Activated CD4-positive, alpha-beta T cell treated with anti-CD3 and anti-CD28 coated beads, Interleukin-2, amount 50 U/mL, for 4 hours (primary cell): ENCODE measurements at regions not wholly inside any gene's neighbourhood (a gene's known extent, or its start where the extent isn't known, plus 50 kb on each side); places are given as distances from the start of the nearest gene placed in this dataset.

Experiments used
- DNase-seq, 2 experiments: peaks; one replicate each; pipeline ENCODE4 v3.0.0-alpha.2; 2020

DNA sequence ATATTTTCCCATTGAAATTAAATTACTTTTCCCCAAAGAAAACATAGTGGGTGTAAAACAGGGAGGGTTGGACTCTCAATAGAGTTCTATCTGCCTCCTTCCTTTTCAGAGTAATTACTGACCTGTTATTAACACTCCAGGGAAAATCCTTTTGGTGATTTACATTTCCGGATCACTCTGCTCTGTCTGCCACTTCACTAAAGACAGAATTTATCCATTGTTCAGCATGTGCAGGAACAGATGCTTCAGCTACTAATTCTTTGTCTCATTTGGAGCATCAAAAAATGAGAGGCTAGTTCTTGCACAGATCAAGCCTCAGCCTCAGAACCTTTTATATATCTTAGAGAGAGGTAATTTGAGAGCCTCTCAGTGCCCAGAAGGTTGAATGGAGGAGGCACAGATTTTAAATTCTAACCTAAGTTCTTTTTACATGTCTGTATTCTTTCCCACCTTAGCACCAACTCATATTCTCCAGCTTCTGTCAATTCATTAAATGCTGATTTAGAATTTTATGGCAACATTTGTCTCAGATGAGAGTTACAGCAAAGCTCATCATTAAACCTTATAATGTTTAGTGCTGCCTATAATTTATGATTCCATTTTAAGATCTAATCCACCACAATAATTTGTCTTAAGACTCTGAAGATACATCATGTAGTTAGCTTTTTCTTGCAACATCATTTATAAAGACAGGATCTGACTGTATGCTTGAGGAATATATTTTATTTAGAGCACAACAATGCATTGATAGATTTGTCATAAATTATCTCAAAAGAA is 1494.4 kb downstream of the STIM2 start:
- DNase-seq = no peak

DNA sequence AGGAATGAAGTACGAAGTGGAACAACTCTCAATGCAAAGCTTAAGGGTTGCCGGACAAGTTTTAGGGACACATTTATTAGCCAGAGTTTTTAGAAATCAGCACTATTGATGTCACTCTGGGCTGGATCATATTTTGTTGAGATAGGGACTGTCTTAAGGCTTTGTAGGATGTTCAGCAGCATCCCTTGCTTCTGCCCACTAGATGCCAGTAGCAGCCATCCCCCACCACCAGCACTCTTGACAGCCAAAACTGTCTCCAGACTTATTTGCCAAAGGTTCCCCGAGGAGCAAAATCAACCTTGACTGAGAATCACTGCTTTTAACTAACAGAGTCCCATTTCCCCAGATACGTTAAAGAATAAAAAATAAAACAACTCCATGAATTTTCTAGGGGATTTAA is 1497.3 kb downstream of the STIM2 start:
- no peak for DNase-seq

DNA sequence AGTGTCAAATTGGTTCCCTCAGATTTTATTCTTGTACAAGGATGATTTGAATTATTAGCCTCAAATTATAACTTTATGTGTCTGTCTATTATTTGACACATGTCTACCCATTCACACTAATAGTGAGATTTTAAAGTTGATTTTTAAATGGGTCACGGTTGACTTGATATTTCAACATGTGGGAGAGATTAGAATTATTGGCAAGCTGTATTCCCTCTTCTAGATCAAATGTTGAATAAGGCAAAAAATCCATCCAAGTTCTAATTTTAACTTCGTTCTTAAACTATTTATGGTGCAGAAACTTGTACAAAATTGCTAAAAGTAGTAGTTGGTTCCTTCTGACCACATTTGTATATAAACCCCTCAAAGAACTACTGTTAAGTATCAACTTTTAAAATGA is 1498.0 kb downstream of the STIM2 start:
- DNase-seq = no peak

DNA sequence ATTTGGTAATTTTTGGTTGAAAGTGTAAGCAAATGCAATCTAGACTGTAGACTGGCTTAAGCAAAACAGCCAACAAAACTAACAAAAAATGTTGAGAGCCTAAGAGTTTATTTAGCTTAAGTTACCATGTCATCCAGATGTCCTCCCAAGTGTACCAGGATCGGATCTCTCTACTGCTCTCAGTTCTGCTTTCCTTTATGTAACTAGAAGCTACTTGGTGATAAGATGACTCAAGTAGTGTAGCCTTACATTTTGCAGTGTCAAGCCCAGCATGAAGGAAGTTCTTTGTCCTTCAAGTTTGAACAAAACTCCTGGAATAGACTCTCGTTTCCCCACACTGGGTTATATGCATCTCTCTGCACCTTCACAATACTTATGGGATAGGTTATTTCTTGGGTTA is 1500.0 kb downstream of the STIM2 start:
- DNase-seq = no peak

DNA sequence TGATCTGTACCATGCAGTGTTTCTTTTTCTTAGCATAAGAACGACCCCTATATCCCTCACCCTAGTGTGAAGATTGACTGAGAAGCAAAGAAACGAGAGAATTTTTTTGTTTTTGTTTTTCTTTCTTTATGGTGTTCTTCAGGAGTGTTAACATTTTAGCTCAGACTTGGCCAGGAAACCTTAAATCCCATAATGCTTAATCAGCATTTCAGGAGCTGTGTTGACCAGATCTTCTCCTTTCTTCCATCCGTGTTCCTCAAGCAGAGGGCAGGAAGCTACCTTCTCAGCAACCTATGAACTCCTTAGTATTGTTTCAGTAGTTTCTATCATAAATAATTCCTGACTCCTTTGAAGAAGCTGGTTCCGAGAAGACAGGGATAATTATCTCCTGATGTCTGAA is 1501.5 kb downstream of the STIM2 start:
- DNase-seq = no peak

DNA sequence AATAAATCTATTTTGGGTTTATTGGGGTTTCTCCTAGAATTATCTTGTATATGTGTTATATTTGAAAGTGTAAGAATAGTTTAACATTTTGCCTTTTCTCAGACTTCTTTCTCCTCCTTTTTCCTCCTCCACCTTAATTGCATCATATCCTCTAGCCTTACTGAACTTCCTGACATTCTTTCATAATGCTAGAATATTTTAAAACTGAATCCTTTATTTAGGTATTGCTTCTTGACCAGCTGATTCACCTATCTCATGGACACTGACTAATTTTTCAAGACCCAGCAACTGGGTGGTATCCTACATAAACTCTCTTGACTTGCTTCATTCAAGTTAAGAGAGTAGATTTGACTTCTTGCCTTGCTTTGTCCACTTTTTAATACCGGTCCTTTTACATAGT is 1508.9 kb downstream of the STIM2 start:
- no peak for DNase-seq

DNA sequence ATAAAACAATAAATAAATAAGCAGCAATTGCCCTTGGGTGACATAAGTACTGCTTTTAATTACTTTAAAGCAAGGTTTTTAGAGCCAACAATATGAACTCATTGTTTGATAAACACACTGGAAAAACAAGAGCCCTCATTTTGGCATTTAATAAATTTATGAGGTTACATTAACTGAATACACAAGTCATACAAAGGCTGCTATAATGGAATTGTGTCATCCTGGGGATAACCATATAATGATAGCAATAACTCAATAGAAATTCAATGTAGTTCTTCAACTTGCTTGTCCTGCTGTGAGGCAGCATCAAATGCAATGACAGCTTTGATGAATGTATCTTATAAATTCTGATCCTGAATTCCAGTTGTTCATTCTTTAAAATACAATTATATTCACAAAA is 1512.5 kb downstream of the STIM2 start:
- no peak for DNase-seq

DNA sequence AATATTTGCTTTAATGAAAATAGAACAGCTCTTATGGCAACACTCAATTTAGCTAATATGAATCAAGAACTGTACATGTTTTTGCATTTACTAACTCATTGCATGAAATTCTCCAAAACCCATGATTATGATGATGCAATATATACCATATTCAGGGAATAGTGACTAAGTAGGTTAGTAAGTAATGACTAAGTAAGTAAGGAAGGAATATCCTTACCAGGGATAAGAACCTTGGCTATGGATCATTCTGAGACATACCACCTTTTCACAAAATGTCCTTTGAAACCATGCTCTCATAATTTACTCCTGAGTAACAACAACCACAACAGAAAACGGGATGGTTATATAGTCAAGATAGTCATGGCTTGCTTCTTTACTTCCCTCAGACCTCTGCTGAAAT is 1513.0 kb downstream of the STIM2 start:
- no peak for DNase-seq

DNA sequence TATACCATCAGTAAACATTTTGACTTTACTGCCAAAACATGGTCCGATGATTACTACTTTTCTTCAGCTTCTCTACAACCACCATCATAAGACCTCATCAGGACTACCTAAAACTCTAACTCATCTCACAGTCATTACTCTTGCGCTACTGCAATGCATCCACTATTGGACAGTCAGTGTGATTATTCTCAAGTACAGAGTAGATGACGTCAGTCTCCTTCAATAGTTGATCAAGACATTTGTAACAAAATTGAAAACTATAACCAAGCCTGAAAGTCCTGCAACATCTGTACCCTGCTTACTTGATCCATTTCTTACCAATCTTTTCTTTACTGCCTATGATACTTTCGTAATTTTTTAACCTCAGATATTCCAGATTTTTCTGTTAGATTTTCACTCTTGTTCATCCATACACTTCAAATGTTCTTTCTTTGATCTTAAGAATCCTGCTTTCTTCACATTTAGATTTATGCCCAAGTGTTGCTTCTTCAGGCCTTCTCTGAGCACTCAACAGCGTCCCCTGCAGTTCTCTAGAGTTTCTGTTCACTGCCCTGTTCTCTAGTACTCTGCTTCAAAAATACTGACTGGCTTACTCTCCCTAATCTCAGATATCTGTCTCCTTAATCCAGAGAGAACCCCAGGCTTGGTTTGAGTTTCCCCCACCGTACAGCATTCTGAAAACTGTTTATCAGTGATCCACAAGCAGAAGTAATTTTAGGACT is 1517.6 kb downstream of the STIM2 start:
- DNase-seq = no peak

DNA sequence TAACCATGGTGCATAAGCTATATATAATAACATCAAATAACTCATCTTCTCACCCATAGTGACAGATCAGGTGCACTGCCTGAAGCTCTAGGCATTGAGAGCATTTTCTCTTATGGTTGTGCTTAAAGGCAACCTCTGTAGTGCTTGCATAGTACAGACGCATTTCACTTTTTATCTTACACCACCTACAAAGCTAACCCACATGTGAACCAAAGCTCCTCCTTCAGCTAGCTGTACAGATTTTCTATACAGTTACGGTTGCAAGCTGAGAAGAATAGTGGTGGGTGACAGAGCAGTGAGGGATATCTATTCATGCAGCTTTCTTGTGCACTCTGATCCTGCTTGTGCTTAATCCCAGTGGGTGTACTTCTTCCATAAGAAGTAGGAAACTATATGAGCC is 1525.2 kb downstream of the STIM2 start:
- no peak for DNase-seq

DNA sequence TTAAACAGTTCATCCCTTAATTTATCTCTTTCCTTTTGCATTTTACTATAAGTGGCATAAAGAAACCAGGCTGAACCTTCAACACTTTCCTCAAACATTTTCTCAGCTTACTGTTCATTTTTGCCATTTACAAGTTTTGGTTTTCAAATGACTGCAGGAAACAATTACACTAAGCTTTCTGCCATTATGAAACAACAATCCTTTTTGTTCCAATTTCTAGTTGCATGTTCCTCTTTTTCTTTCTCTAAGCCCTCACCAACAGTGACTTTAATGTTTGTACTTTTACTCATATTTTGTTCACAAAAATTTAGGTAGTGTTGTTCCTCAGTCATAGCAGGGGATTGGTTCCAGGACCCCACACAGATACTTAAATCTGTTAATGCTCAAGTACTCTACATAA is 1526.1 kb downstream of the STIM2 start:
- no peak for DNase-seq

DNA sequence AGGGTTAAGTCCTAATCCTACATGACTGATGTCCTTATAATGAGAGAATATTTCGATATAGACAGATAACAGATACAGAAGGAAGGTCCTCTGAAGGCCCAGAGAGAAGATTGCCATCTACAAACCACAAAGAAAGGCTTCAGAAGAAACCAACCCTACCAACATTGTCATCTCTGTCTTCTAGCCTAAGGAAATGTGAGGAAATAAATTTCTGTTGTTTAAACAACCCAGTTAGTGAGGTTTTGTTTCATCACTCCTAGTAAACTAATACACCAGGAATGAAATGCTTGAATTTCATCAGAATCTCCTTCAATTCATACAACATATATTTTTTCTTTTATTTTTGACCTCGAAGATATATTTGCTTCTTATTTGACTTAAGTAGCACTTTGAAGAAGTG is 1527.8 kb downstream of the STIM2 start:
- no peak for DNase-seq

DNA sequence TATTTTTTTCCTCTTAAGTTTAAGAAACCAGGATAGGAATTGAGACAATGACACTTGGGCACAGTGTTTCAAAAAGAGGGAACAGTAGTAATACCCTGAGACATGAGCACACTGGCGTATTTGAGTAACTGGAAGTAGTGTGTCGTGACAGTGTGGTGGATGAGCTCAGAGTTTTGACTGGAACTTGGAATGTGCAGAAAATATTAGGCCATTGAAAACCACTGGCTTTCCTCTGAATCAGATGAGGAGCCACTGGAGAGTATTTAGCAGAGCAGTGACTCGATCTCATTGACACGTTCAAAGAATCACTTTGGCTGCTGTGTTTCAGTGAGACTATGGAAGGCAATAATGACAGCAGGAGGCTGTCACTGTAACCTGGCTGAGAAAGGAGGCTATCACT is 1531.2 kb downstream of the STIM2 start:
- DNase-seq = no peak

DNA sequence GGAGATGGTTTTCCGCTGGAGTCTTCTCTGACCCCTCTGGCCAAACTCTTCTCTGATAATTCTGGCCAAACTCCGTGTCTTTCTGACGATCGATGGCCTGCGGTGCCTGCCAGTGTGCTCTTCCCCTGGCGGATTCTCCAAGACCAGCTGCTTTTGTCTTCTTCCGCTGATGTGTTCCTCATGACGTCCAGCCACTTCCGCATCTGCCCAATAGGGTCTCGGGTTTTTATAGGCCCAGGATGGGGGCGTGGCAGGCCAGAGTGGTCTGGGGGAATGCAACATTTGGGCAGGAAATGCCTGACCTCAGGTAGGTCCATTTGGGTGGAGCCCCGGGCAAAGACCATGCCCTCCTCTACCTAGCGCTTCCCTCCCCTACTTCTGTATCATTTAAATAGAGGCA is 1542.1 kb downstream of the STIM2 start:
- DNase-seq = no peak

DNA sequence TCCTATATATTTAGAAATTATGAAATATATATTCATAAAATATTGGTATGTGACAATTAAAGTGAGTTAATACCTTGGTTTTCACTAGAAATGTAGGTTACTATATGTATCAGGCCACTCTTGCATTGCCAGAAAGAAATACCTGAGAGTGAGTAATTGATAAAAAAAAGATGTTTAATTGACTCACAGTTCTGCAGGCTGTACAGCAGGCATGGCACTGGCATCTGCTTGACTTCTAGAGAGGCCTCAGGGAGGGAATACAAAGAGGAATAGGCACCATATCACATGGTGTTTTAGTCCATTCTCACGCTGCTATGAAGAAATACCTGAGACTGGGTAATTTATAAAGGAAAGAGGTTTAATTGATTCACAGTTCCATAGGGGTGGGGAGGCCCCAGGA is 1560.6 kb downstream of the STIM2 start:
- DNase-seq = no peak

DNA sequence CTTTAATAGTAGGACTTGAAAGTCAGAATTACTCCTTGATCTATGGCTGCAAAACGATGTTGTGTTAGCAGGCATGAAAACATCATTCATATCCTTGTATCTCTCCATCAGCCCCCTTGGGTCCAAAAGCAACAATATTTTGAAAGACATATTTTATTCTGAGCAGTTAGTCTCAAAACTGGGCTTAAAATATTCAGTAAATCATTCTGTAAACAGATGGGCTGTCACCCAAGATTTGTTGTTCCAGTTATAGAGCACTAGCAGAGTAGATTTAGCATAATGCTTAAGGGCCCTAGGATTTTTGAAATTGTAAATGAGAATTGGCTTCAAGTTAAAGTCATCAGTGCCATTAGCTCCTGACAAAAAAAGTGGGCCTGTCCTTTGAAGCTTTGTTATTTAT is 1565.6 kb downstream of the STIM2 start:
- no peak for DNase-seq

DNA sequence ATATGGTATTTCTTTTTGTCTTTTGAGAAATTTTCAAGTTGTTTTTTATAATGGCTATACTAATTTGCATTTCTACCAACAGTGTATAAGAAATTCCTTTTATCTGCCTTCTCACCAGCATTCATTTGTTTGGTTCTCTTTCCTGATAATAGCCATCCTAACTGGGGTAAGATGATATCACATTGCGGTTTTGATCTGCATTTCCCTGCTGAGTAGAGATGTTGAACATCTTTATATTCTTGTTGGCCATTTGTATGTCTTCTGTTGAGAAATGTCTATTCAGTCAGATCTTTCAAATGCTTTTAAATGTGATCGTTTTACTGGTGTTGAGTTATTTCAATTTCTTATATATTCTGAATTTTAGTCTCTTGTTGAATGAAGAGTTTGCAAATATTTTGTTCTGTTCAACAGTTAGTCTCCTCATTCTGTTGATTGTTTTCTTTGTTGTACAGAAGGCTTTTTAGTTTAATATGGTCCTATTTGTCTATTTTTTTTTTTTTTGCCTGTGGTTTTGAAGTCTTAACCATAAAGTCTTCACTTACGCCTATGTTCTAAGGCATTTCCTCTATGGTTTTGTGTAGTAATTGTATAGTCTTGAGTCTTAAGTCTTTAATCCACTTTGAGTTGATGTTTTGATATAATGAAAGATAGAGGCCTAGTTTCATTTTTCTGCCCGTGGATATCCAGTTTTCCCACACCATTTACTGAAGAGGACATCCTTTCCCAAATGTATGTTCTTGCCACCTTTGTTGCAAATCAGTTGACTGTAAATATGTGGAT is 1566.9 kb downstream of the STIM2 start:
- no peak for DNase-seq

DNA sequence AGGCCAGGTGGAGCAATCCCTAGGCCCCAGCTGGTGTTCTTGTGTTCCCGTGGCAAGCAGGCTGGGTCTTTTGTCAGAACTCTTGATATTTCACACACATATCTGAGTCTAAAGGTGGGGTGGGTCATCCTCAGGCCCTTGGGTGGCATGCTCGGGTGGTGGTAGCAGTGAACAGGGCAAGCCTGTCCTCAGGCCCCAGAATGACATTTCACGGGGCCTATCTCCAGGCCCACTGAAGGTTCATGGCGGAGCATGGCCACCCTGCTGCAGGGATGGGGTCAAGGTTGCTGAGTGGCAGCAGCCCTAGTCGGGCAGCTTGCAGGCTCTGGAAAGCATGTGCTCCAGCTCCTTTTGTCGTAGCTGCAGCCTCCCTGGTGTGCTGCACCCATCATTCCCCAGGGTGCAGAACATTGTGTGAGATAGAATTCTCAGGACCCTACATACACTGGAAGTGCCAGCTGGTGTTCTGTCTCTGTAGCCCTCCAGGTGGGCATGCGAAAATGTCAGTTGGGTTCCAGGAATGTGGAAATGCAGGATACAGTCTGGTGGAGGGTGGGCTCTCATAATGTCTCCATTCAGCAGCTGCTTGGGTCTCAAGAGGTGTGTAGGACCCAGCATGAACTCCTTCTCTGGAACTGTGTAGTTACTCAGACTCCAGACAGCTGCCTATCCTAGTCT is 1571.8 kb downstream of the STIM2 start:
- DNase-seq = no peak

DNA sequence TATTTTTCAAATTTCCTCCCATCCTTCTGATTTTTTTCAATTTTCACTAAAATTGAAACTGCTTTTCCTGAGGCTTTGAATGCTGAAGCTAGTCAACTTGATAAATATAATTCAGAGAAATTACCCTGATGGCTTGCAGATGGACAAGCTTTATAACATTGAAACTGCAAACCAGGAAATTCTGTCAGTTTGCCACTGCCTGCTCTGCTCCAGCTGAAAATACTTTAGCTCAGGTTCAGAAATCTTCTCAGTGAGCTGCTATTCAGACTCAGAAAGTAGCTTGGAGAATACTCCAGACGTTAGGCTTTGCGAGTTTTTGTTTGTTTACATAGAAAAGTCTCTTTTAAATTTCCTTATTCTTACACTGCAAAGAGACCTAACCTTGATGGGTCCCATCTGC is 1574.7 kb downstream of the STIM2 start:
- DNase-seq = no peak

DNA sequence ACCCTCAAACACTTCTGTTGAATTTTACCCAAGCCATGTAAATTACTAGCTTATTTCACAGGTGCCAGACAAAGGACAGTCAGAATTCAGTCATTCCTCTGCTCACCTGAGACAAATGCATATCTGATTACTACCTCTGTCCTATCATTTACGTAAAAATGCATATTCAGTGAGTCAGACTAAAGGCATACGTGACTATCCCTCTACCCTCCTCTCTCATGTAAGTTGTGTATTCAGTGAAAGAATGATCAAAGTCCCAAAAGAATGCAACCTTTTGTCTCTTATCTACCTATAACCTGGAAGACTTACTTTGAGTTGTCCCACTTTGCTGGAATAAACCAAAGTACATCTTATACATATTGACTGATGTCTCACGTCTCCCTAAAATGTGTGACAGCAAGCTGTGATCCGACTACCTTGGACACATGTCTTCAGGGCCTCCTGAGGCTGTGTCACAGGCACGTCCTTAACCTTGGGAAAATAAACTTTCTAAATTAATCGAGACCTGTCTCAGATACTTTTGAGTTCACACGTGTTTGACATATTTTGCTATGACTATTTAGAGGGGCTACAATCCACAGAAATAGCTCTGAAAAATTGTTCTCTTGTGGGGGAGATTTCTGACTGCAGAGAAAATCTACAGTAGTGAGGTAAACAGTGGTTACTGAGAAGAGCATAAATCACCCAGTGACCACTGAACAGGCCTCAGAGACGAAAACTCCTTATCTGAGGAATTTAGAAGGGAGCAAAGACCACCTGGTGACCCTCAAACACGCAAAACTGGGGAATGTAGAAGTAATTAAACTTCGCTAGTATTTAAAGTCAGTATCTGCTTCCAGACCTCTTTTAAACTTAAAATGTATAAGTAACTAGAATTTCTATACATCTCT is 1575.8 kb downstream of the STIM2 start:
- DNase-seq = no peak

DNA sequence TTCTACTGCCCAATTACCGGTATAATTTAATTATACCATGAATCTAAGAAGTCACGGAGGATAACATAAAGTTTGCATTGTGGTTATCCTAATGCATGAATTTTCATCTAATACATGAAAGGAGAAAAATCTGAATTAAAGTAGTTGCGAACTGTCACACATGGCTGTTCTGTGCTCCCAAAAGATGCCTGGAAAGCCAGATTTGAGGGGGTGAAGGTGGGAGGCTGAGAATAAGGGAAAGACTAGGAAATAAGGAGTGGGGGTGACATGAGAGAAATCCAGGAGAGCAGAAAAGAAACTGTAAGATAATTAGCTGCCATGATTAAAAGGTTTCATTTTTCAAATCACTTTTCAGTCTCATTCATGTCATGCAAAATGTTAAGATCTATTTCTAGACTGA is 1582.7 kb downstream of the STIM2 start:
- no peak for DNase-seq

DNA sequence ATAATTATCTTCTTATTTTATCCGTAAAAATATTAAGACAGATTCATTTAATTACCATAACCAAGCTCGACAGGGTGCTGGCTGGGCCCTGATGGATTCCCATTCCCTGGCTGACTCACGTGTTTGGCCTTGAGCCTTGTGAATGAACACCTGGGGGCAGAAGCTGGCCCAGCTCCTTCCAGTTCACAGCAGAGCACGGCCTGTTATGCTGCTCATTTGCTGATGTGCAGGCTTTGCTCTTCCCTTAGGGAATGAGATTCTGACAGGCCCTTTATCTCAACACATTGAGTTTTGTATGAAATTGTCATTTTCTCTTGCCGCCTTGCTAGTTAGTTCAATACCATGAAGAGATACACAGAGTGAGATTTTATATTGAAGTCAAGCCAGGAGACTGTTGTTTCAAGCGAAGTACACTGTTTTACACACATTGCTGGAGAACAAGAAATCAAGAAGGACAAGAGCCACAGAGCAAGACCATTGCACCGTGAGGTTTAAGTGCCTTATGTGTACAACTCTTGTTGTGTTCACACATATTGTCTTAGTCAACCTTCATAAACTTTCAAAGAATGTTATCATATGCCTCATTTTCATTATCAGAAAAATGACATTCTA is 1583.3 kb downstream of the STIM2 start:
- no peak for DNase-seq
